ENCODE measurements at regions not wholly inside any gene's neighbourhood (a gene's known extent, or its start where the extent isn't known, plus 50 kb on each side); places are given as distances from the start of the nearest gene placed in this dataset.

GRCh38 chr4:23613782-23614181 lies 276.1 kb downstream of the PPARGC1A start:
- H3K9me3 Mint-ChIP-seq (ENCODE audit: insufficient read depth) = no peaks in the 10 kb centered on the region
- H3K9ac ChIP-seq (ENCODE audit: low read length) = no peak overlapping the region
- H4K20me1 ChIP-seq (ENCODE audit: control insufficient read depth, insufficient read depth, low read length, poor library complexity, severe bottlenecking) = no peaks in the 10 kb centered on the region
- peaks cover 0 to 4% (median 0%) of the 10 kb centered on the region in 3 donors for H3K9me3 ChIP-seq (ENCODE audit: control extremely low read depth in 1 of 3, control insufficient read depth in 2 of 3, insufficient read depth in 1 of 3, low read length in 2 of 3)
- H3K36me3 ChIP-seq (replicated peaks in 1 of 2; ENCODE audit: control extremely low read depth in 1 of 2, control insufficient read depth in 1 of 2, extremely low read depth in 1 of 2, insufficient read depth in 2 of 2, low read length in 1 of 2) = no peaks in the 10 kb centered on the region
- TF ChIP-seq EZH2 (IDR thresholded peaks at IDR 0.05; ENCODE audit: borderline replicate concordance, insufficient read depth, low read depth, low read length, poor library complexity, severe bottlenecking) (no peak), CTCF (IDR thresholded peaks at IDR 0.05) (no peak)
- H3K4me3 ChIP-seq (ENCODE audit: control extremely low read depth in 1 of 5, extremely low read depth in 1 of 5, insufficient read depth in 1 of 5, low read depth in 2 of 5, low read length in 4 of 5) = no peak overlapping the region
- H3K4me2 ChIP-seq (replicated peaks; ENCODE audit: low read depth, low read length, poor library complexity, severe bottlenecking) = no peak overlapping the region
- no peaks in the 10 kb centered on the region for H3K27me3 Mint-ChIP-seq
- no peaks in the 10 kb centered on the region for H3K4me1 ChIP-seq (ENCODE audit: control insufficient read depth in 2 of 2, insufficient read depth in 2 of 2, low read length in 2 of 2)
- ChIA-PET POLR2A (no interaction called here), CTCF (no interaction called here)
- no peak for DNase-seq
- no peak for ATAC-seq (ENCODE audit: low read depth)
- H2AFZ ChIP-seq (ENCODE audit: insufficient read depth, low read depth, low read length, poor library complexity, severe bottlenecking) = no peak overlapping the region
- no peaks in the 10 kb centered on the region for H3K27me3 ChIP-seq (replicated peaks in 1 of 4; ENCODE audit: control extremely low read depth in 1 of 4, control insufficient read depth in 3 of 4, insufficient read depth in 4 of 4, low read length in 3 of 4)
- no peak overlapping the region for H3K4me3 Mint-ChIP-seq
- no peaks in the 10 kb centered on the region for H3K4me1 Mint-ChIP-seq
- no peak overlapping the region for H3K27ac Mint-ChIP-seq
- H3K79me2 ChIP-seq (ENCODE audit: control insufficient read depth, insufficient read depth, low read length) = no peaks in the 10 kb centered on the region
- no peak overlapping the region for H3K27ac ChIP-seq (ENCODE audit: low read length in 2 of 2)
- intact Hi-C loops (cut with micrococcal nuclease) = no loop called here

GRCh38 chr4:23602720-23603119 lies 287.1 kb downstream of the PPARGC1A start:
- no peaks in the 10 kb centered on the region for H3K27me3 ChIP-seq (replicated peaks in 1 of 4; ENCODE audit: control extremely low read depth in 1 of 4, control insufficient read depth in 3 of 4, insufficient read depth in 4 of 4, low read length in 3 of 4)
- no peaks in the 10 kb centered on the region for H3K4me1 ChIP-seq (ENCODE audit: control insufficient read depth in 2 of 2, insufficient read depth in 2 of 2, low read length in 2 of 2)
- no peak overlapping the region for H2AFZ ChIP-seq (ENCODE audit: insufficient read depth, low read depth, low read length, poor library complexity, severe bottlenecking)
- no CpG with 5 or more reads among the region's 2 CpGs for WGBS (ENCODE audit: insufficient coverage)
- Mint-ChIP-seq H3K4me1 (no peaks in the 10 kb centered on the region), H3K9me3 (ENCODE audit: insufficient read depth) (peaks cover 2% of the 10 kb centered on the region), H3K27ac (no peak overlapping the region), H3K27me3 (no peaks in the 10 kb centered on the region), H3K4me3 (no peak overlapping the region)
- intact Hi-C loops (cut with micrococcal nuclease) = no loop called here
- no peak overlapping the region for H3K27ac ChIP-seq (ENCODE audit: low read length in 2 of 2)
- no peaks in the 10 kb centered on the region for H3K79me2 ChIP-seq (ENCODE audit: control insufficient read depth, insufficient read depth, low read length)
- no peak for ATAC-seq (ENCODE audit: low read depth)
- POLR2A ChIA-PET = no interaction called here
- H3K4me2 ChIP-seq (replicated peaks; ENCODE audit: low read depth, low read length, poor library complexity, severe bottlenecking) = no peak overlapping the region
- H3K36me3 ChIP-seq (replicated peaks in 1 of 2; ENCODE audit: control extremely low read depth in 1 of 2, control insufficient read depth in 1 of 2, extremely low read depth in 1 of 2, insufficient read depth in 2 of 2, low read length in 1 of 2) = no peaks in the 10 kb centered on the region
- TF ChIP-seq CTCF (IDR thresholded peaks at IDR 0.05) (no peak), EZH2 (IDR thresholded peaks at IDR 0.05; ENCODE audit: borderline replicate concordance, insufficient read depth, low read depth, low read length, poor library complexity, severe bottlenecking) (no peak)
- no peak for DNase-seq
- no peaks in the 10 kb centered on the region for H3K9me3 ChIP-seq (ENCODE audit: control extremely low read depth in 1 of 3, control insufficient read depth in 2 of 3, insufficient read depth in 1 of 3, low read length in 2 of 3)
- CTCF ChIA-PET = no interaction called here
- H3K4me3 ChIP-seq (ENCODE audit: control extremely low read depth in 1 of 5, extremely low read depth in 1 of 5, insufficient read depth in 1 of 5, low read depth in 2 of 5, low read length in 4 of 5) = no peak overlapping the region
- H4K20me1 ChIP-seq (ENCODE audit: control insufficient read depth, insufficient read depth, low read length, poor library complexity, severe bottlenecking) = no peaks in the 10 kb centered on the region
- H3K9ac ChIP-seq (ENCODE audit: low read length) = no peak overlapping the region
